ENCODE measurements at regions not wholly inside any gene's neighbourhood (a gene's known extent, or its start where the extent isn't known, plus 50 kb on each side); places are given as distances from the start of the nearest gene placed in this dataset.

DNA sequence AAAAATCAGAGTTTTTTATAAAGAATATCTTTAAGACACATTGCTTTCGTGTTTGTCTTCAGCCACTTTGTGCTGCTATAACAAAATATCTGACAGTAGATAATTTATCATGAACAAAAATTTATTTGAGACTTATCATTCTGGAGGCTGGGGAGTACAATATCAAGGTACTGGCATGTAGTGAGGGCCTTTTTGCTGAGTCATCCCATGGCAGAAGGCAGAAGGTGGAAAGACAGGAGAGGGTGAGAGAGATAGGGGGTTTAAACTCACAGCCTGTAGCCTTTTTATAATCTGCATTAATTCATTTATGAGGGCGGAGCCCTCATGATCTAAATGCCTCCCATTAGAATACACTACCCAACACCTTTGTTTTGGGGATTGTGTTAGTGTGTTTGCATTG, 431.2 kb upstream of the FAM47C start:
- TF ChIP-seq, protein P1, sequence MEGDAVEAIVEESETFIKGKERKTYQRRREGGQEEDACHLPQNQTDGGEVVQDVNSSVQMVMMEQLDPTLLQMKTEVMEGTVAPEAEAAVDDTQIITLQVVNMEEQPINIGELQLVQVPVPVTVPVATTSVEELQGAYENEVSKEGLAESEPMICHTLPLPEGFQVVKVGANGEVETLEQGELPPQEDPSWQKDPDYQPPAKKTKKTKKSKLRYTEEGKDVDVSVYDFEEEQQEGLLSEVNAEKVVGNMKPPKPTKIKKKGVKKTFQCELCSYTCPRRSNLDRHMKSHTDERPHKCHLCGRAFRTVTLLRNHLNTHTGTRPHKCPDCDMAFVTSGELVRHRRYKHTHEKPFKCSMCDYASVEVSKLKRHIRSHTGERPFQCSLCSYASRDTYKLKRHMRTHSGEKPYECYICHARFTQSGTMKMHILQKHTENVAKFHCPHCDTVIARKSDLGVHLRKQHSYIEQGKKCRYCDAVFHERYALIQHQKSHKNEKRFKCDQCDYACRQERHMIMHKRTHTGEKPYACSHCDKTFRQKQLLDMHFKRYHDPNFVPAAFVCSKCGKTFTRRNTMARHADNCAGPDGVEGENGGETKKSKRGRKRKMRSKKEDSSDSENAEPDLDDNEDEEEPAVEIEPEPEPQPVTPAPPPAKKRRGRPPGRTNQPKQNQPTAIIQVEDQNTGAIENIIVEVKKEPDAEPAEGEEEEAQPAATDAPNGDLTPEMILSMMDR (IDR thresholded peaks at IDR 0.05): no peak
- no peak for TF ChIP-seq EZH2 (IDR thresholded peaks at IDR 0.05; ENCODE audit: borderline replicate concordance, insufficient read depth, low read depth, low read length, poor library complexity, severe bottlenecking)

Data from B cell (primary cell).